ENCODE measurements at regions not wholly inside any gene's neighbourhood (a gene's known extent, or its start where the extent isn't known, plus 50 kb on each side); places are given as distances from the start of the nearest gene placed in this dataset.

DNA sequence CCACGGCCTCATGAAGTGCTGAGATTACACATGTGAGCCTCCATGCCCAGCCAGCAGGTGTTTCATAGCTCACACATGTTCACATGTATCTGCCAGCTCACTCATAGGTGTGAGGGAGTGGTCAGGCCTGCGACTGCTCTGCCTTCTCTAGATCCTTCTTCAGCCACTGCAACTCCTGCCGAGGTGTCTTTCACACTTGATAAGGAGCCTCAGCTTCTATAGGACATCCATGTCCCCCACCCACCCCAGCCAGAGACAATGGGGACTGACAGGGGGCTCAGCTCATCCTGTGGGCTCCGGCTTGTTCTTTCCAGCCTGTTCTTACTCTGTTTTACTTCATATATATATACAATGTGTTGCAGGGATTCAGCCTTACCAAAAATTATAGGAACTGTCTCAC, 286.5 kb upstream of the MGAT5 start:
- POLR2A ChIA-PET = no interaction called here
- no peak overlapping the region for H3K4me3 ChIP-seq (ENCODE audit: low read depth, low read length)
- DNase-seq (ENCODE audit: low read depth, low spot score) = no peak
- TF ChIP-seq, protein P1, sequence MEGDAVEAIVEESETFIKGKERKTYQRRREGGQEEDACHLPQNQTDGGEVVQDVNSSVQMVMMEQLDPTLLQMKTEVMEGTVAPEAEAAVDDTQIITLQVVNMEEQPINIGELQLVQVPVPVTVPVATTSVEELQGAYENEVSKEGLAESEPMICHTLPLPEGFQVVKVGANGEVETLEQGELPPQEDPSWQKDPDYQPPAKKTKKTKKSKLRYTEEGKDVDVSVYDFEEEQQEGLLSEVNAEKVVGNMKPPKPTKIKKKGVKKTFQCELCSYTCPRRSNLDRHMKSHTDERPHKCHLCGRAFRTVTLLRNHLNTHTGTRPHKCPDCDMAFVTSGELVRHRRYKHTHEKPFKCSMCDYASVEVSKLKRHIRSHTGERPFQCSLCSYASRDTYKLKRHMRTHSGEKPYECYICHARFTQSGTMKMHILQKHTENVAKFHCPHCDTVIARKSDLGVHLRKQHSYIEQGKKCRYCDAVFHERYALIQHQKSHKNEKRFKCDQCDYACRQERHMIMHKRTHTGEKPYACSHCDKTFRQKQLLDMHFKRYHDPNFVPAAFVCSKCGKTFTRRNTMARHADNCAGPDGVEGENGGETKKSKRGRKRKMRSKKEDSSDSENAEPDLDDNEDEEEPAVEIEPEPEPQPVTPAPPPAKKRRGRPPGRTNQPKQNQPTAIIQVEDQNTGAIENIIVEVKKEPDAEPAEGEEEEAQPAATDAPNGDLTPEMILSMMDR (IDR thresholded peaks at IDR 0.05; ENCODE audit: insufficient read depth, low read length, missing control alignments) = no peak
- CTCF ChIA-PET = interaction anchor here (1.6 kb wide), 1 partner anchor 9 kb away, joined by 3 read pairs; no protein-coding TSS in a partner anchor

DNA sequence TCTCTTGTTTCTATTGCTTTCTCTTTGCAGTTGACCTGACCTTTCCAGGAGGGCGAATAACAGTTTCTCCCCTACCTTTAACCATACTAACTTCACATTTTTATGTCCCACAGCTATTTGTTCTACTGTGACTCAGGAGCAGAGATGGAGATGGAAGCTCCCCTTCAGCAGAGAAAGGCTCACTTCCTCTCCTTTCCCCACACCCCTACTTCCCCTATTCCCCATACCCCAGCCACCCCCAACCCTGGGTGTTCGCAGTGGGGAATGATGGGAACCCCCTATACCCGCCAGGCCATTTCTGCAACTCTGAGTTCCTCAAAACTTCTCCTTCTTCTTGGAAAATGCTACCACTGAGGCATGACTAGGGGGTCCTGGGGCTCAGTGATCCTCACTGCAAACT, 285.4 kb upstream of the MGAT5 start:
- TF ChIP-seq, protein P1 (IDR thresholded peaks at IDR 0.05; ENCODE audit: insufficient read depth, low read length, missing control alignments) = no peak
- CTCF ChIA-PET = interaction anchor here (1.2 to 1.6 kb wide), 2 partner anchors 8 to 10 kb away, joined by 3 to 4 read pairs; no protein-coding TSS in a partner anchor
- POLR2A ChIA-PET = no interaction called here

DNA sequence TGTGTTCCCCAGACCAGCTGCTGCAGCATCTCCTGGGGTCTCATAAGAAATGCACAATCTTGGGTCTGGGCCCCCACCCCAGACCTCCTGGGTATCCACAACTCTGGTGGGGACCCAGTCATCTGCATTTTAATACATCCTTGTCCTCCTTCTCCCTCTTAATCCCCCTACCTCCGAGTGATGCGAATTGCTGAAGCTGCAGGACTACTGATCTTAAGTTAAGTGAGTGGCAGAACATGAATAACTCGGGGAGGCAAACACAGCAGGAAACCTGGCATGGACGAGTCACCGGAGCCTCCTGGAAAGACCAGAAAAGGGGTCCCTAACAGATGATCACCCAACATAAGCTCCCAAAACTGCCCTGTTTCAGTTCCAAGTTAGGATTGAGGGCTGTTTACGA, 283.2 kb upstream of the MGAT5 start:
- CTCF ChIA-PET = no interaction called here
- TF ChIP-seq, protein P1 (IDR thresholded peaks at IDR 0.05; ENCODE audit: insufficient read depth, low read length, missing control alignments) = no peak
- POLR2A ChIA-PET = no interaction called here
- no peak overlapping the region for H3K4me3 ChIP-seq (ENCODE audit: low read depth, low read length)
- no peak for DNase-seq (ENCODE audit: low read depth, low spot score)

More for the DNA sequence above, 285.4 kb upstream of the MGAT5 start:
- DNase-seq (ENCODE audit: low read depth, low spot score) = no peak
- no peak overlapping the region for H3K4me3 ChIP-seq (ENCODE audit: low read depth, low read length)

DNA sequence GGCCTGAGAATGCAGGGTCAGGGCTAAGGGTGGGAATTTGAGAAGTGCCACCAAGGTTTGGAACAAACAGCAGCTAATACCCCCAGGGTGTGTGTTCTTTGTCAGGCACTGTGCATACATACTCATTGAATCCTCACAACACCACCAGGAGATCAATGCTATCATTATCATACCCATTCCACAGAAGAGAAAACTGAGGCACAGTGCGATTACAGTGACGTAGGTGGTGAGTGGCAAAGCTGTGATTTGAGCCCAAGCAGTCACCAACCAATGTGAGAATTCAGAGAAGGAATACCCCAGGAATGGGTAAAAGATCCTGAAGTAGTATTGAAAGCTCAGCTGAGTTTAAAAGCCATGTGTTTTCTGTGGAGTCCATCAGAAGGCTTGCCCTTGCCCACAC, 281.6 kb upstream of the MGAT5 start:
- ChIA-PET CTCF (no interaction called here), POLR2A (no interaction called here)
- TF ChIP-seq, protein P1 (IDR thresholded peaks at IDR 0.05; ENCODE audit: insufficient read depth, low read length, missing control alignments) = no peak
- no peak overlapping the region for H3K4me3 ChIP-seq (ENCODE audit: low read depth, low read length)
- DNase-seq (ENCODE audit: low read depth, low spot score) = no peak

DNA sequence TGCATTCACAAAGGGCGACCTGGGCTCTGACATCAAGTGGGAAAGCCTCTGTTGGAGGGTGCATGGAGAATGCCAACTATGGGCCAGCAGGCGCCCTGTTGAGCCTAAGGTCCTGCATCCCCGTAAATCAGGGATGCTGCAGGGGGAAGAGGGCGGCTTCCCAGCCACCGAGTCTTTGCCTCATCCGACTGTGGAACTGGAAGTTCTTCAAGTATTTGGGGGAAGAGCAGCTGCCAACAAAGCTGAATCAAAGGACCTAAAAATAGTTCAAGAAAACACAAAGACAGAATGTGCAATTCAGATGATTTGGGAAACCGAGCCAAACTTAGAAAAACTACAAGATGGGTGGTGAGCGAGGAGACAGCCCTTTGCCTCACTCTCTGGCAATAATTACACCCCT, 281.1 kb upstream of the MGAT5 start:
- peak; percentile 23 for DNase-seq (ENCODE audit: low read depth, low spot score)
- H3K4me3 ChIP-seq (ENCODE audit: low read depth, low read length) = no peak overlapping the region
- TF ChIP-seq, protein P1 (IDR thresholded peaks at IDR 0.05; ENCODE audit: insufficient read depth, low read length, missing control alignments) = no peak
- ChIA-PET POLR2A (no interaction called here), CTCF (no interaction called here)

DNA sequence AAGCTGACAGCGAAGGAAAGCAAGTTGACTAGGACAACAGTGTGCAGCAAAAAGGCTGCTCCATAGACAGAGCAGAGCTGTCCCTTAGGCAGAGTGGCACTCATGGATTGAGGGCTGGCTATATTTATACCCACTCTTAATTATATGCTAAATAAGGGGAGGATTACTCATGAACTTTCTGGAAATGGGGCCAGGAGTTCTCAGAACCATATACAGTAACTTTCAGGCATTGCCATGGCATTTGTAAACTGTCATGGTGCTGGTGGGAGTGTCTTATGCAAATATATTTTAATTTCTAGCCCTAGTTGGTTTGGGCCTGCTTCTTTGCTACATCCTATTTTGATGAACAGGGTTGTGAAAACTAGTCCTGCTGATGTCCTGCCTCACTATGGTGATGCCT, 279.5 kb upstream of the MGAT5 start:
- H3K4me3 ChIP-seq (ENCODE audit: low read depth, low read length) = no peak overlapping the region
- ChIA-PET POLR2A (no interaction called here), CTCF (no interaction called here)
- no peak for DNase-seq (ENCODE audit: low read depth, low spot score)
- TF ChIP-seq, protein P1 (IDR thresholded peaks at IDR 0.05; ENCODE audit: insufficient read depth, low read length, missing control alignments) = no peak

Data from AG04449 (cell line).